ACHN (cell line): ENCODE measurements at regions not wholly inside any gene's neighbourhood (a gene's known extent, or its start where the extent isn't known, plus 50 kb on each side); places are given as distances from the start of the nearest gene placed in this dataset.
"Not testable (repeated sequence)": the region's sequence is repeated elsewhere in the genome, so short reads cannot be mapped to it uniquely, and the experiment has no call there.

Experiments
- DNase-seq: peaks from one replicate; pipeline ENCODE4 v3.0.0-alpha.2; 2015
- in situ Hi-C: cut with HindIII; loops from 2 replicates; pipeline ENCODE4 v1.10.0; 2017; ENCODE audit warnings: low sequenced_read_pairs, low pct_ligation_motif_present, low pct_unique_long_range_greater_than_20kb

DNA sequence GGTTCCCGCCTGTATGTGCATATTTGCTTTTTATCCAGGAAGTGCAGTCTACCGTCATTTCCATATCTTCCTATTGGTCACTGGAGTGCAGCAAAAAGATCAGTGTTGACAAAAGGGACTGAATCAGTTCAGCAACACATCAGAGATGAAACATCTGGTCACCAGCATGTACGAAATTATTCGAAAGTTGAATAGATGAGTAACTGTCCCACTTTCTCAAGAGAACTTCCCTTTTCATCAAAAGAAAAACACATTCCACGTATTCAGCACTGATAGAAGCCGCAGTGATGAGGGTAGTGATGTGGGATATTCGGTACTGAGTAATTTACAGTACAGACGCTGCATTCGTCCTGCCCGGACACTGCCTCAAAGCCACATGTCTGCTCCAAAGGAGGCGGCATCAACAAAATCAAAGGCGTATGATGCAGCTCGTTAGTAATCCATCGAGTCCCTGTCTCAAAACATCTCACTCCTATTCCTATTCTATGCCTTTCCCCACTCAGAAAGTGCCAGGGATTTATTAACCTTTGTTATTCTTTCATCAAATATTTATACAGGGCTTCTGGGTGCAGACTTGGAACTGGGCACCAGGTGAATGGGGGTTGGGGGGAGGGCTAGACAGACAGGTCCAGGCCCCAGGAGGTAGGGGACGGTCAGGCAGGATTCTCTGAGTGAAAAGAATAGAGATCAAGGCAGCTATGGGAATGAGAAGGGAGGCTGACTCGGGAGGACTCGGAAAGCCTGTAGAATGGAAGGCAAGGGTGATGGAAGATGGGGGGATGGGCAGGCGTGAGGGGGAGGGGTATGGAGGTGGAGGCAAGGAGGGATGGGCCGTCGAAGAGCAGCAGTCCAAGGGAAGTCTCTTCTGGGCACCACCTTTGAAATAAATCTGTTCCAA, 79.5 kb upstream of the SLC45A1 start:
- in situ Hi-C loops: no loop called here
- DNase-seq: no peak

DNA sequence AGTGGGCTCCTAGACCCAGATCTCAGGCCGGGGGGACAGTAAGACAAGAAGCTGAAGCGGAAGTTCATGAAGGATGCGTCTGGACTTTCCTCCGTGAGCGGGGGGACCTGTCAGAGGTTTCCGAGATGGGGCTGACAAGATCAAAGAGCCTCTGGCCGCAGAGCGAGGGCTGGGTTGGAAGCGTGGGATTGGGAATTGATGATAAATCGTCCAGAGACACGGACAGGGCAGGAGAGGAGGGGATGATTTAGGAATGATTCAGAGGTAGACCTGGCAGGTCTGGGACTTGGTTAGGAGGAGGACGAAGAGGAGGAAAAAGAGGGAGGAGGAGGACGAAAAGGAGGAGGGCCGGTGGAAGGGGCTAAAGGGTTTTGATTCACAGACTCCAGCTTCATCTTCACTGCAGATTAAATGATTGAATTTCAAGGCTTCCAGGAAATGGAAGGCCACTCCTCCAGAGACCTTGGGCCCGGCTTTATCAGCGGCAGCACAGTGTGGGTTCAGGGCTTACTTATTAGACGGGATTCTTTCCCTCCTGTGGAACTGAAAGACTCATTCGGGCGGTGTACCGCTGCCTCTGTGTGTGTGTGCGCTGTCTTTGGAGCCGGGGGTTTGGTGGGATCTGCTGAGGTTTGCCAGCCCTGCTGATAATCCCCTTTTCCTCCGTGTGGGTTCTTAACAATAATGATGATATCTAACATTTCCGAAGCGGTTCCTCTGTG, 85.7 kb upstream of the SLC45A1 start:
- DNase-seq: no peak
- in situ Hi-C loops: no loop called here

DNA sequence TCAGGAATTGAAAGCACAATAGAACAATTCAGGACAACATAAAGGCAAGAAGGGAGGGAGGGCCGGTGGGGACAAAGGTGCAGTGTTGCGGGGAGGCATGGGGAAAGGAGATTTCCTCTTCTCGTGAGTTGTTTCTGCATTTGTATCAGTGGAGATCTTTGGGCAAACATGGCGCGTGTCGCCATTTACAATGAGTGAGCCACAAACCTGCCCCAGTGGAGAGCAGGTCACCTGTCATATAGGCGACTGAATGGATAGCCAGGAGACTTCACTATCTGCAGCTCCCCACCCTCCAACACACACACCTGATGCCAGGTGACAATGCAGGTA, 87.7 kb upstream of the SLC45A1 start:
- in situ Hi-C loops: no loop called here
- DNase-seq: no peak

DNA sequence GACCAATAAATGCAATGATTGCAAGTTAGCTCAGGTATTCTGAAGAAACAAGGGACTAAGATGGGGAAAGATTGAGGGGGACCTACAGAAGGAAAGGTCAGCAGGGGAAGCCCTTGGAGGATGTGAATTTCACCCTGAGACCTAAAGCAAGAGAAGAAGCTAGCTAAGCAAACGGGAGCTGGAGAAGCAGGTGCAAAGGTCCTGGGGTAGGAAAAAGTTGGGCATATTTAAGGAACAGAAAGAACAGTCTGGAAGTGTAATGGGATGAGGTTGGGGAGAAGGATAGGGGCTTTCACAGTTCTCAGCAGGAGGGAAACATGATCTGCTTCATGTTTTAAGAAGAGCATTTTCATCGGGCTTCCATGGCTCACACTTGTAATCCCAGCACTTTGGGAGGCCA, 89.7 kb upstream of the SLC45A1 start:
- DNase-seq: no peak
- in situ Hi-C loops: no loop called here

DNA sequence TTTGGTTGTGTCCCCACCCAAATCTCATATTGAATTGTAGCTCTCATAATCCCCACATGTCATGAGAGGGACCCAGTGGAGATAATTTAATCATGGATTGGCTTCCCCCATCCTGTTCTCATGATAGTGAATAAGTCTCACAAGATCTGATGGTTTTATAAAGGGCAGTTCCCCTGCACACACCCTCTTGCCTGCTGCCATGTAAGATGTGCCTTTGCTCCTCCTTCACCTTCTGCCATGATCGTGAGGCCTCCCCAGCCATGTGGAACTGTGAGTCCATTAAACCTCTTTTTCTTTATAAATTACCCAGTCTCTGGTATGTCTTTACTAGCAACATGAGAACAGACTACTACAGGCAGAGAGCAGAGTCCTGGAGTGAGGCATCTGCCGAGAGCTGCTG, 90.2 kb upstream of the SLC45A1 start:
- DNase-seq, in situ Hi-C loops: not testable (repeated sequence)

DNA sequence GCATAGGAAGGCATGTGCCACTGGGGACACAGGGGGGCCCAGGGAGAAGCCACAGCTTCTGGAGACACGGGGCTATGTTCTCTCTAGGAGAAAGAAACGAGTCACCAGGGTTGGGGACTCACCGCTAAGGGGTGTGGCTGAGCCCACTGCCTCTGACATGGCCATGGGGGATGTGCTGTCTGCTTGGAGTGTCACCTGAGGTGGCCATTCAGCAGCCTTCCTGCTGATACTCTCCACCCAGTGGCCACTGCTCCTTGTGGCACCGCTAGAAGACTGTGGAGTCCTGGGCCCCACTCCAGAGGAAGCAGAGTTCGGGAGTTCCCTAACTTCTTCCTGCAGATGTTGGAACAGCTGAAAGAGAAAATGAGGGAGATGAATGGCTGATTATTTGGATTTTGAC, 91.2 kb upstream of the SLC45A1 start:
- in situ Hi-C loops: no loop called here
- no peak for DNase-seq

DNA sequence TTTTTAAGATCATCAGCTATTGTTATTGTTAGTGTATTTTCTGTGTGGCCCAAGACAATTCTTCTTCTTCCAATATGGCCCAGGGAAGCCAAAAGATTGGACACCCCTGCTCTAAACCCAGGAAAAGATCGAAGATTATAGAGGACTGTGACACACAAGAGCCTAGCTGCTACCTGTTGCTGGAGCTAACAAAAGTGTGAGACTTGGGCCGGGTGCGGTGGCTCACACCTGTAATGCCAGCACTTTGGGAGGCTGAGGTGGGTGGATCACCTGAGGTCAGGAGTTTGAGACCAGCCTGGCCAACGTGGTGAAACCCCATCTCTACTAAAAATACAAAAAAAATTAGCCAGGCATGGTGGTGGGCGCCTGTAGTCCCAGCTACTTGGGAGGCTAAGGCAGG, 91.9 kb upstream of the SLC45A1 start:
- DNase-seq, in situ Hi-C loops: not testable (repeated sequence)

DNA sequence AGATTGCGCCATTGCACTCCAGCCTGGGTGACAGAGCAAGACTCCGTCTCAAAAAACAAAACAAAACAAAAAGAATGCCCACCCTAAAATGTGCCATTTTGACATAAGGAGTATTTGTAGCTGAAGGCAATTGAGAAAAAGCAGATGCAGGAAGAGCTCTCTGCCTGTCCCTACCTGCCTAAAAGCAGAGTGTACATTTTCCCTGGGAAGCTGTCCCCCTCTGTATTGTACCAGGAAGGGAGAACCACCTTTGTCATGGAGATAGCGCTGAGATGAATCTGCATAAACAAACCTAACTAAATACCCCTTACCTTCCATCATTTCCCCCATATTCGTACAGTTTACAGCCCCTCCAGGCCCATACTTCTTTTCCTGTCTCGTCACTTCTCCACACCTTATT, 94.4 kb upstream of the SLC45A1 start:
- in situ Hi-C loops: no loop called here
- no peak for DNase-seq

DNA sequence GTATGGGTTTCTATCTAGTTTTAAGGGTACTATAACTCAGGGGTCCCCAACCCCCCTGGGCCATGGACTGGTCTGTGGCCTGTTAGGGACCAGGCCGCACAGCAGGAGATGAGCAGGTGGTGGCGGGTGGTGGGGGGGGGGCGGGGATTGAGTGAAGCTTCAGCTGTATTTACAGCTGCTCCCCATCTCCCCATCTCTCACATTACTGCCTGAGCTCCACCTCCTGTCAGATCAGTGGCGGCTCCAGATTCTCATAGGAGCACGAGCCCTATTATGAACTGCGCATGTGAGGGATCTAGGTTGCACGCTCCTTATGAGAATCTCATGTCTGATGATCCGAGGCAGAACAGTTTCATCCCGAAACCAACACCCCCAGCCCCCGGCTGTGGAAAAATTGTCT, 95.1 kb upstream of the SLC45A1 start:
- in situ Hi-C loops: no loop called here
- DNase-seq: no peak

DNA sequence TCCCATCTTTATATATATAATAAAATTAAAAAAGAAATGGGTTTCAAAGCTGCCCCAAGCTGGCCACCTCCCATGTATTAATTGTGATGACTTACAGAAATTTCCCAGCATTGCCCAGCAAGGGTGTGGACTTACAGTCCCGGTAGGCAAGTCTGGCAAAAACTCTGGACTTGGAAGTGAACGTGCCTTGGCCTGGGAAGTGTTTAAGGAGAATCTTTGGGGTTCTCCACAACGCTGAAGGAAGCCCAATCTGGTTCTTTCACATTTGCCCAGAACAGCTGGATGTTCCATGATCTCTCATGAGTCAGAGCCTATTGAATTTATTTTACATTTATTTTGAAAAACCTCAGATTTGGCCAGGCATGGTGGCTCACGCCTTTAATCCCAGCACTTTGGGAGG, 98.4 kb upstream of the SLC45A1 start:
- in situ Hi-C loops: no loop called here
- no peak for DNase-seq

DNA sequence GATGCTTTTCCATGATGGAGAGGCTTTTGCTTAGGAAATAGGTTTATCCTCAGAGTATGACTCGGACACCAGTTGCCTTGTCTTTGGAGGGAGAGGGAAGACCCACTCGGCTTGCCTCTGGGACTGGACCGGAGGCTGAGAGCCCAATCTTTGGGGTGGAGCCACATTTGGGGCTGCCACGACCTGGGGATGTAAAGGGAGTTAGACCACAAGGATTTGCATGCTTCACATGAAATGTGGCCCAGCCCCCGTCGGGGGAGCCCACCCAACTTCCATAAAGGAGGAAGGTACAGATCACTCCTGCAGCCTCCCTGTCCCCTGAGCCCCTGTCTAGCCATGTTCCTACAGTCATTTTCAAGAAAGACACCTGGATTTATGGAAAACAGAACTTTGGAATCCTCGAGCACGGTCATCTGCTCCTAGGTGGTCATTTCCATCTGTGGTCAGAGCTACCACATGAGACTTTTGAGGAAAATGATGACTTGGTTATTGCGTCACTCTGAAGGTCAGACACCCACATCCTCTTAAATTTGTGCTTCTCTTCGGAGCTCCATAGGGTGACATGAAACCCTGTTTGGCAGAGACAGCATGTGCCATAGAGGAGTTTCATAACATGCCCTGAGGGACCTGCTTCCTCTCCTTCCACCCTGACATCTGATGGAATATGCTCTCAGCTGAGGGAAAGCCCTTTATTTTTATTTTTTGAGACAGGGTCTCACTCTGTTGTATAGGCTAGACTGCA, 99.4 kb upstream of the SLC45A1 start:
- no peak for DNase-seq
- in situ Hi-C loops: no loop called here

DNA sequence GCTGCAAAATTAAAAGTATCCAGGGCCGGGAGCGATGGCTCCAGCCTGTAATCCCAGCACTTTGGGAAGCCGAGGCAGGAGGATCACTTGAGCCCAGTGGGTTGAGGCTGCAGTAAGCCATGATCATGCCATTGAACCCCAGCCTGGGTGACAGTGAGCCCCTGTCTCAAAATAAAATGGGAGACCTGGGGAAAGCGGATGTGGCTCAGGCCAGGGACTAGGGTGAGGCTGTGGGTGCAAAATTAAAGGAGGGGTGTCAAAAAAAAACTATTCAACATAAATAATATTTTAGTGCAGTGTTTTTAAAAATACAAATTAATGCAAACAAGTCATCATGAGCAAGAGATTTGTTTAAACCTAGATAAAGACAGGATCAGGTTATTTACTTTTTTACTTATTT, 100.1 kb upstream of the SLC45A1 start:
- DNase-seq: no peak
- in situ Hi-C loops: no loop called here

DNA sequence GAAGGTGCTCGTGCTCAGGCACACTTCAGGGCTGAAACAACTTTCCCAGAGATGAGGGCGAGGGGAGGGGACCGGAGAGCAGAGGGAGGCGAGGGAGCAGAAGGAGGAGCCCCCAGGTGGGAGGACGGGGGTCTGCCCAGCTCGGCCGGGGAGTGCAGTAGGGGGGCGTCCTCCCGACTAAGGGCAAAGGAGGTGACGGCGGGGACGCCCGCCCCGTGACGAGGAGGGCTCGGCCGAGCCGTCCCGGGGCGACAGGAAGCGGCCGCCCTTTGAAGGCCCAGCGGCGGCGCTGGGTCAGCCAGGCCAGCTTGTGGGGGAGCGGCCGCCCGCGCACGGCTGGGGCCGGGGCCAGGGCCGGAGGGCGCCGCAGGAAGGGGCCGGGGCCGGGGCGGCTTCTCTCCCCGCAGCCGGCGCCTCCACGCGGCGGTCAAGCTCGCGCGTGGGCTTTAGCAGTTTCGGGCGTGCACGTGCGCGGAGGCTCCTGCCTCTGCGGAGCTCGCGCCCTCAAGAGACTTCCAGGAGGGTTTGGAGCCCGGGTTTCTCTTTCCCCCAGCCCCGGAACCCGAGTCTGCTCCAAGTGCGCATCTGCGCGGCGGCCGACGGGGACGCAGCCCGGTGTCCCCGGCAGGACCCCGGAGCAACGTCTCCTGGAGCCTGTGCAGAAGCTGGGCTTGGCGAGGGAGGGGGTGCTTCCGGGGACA, 100.8 kb upstream of the SLC45A1 start:
- in situ Hi-C loops: no loop called here
- no peak for DNase-seq

DNA sequence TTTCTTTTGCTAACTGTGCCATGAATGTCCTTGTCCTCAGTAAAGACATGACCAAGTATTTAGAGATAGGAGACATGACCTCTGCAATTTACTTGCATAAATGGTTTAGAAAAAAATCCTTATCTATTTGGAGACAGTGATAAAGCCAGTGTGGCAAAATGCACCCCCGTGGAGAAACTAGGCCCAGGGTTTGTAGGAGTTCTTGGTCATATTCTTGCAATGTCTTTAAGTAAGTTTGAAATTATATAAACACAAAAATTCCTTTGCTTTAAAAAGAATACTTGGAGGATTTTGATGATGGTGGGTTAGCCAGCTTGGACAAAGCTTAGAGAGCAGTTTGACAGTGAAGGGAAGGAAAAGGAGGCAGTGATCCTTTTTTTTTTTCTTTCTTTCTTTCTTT, 101.9 kb upstream of the SLC45A1 start:
- in situ Hi-C loops: no loop called here
- DNase-seq: no peak

DNA sequence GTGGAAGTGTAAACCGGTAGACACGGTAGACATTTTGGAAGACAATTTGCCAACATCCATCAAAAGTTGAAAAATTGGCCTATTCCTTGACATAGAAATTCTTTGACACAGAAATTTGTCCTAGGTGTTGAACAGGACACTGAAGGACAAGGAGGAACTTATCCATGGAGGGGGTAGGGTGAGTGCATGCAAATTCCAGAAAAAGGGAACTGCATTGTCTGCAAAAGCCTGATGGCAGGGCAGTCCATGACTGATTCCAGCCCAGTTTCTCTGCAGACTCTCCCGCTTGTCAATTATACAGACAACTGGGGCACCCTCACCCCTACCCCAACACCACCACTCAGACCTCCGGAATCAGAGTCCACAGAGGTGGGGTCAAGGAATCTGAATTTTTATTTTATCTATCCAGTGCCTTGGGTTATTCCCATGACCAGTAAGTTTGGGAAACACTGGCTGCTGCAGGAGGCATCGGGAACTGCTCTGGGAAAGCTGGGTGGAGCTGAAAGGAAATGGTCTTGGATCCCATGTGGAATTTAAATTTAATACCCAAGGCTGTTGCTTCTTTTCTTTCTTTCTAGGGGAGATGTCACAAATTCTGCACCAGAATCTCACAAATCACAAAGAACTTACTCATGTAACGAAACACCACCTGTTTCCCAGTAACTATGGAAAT, 103.3 kb upstream of the SLC45A1 start:
- DNase-seq: no peak
- in situ Hi-C loops: no loop called here

DNA sequence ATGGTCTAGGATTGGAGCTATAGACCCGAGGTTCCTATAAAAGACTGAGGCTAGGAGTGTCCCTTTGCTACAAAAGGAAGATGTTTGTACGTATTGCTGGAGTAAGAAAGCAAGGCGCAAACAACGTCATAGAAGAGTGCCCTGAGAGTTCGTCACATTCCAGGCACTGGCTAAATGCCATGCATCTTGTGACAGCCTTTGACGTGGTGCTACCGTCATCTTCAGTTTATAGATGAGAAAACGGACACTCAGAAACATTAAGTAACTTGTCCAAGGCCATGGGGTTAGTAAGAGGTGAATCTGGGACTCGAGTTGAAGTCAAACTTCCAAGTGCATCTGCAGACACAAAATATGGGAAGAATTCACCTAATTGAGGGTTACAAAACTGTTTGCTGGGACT, 104.2 kb upstream of the SLC45A1 start:
- in situ Hi-C loops: no loop called here
- DNase-seq: no peak

DNA sequence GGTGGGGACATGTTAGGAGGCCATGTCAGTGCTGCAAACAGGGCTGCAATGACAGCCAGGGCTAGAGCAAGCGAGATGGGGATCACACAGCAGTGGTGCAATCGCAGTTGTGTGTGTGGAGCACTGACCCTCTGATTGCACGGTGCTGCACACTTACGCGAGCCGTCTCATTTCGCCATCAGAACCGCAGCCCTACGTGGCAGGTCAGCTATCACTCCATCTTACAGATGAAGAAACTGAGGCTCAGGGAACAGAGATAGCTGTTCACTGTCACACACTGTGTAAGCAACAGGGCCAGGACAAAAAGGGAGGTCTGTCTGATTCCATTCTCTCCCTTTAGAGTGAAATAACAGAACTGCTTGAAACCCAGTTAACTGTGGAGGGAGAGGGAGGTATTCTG, 104.8 kb upstream of the SLC45A1 start:
- no peak for DNase-seq
- in situ Hi-C loops: no loop called here

DNA sequence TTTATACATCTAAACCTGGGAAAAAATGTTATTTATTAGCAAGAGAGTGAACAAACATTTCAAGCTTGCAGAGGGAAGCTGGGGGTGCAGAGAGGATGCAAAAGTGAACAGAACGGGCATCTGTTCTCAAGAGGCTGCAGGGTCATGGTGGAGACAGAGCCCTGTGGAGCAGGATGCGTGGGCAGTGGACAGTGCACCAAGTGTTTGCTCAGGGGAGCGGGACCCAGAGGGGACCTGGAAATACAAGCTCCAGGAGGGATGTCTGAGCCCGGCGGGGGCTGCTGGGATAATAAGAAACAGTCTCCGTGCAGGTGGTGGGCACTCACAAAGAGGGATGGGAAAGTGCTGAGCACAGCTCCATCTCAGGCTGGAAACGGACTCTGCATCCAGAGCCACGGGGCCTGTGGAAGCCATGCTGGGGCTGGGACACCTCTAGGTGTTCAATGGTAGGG, 105.3 kb upstream of the SLC45A1 start:
- in situ Hi-C loops: no loop called here
- peak; percentile 5 for DNase-seq
